Mucosa of rectum (tissue), 2 donors: ENCODE measurements at regions not wholly inside any gene's neighbourhood (a gene's known extent, or its start where the extent isn't known, plus 50 kb on each side); places are given as distances from the start of the nearest gene placed in this dataset.

Experiments used
- H3K27ac ChIP-seq, 2 donors: one replicate each; pipeline ENCODE4 v1.7.0; 2013; ENCODE audit warnings: inconsistent platforms in 2 of 2, low read depth in 2 of 2, low read length in 2 of 2
- H3K27me3 ChIP-seq, 2 donors: one replicate each; pipeline ENCODE4 v1.7.0; 2013; ENCODE audit warnings: low read length in 2 of 2; ENCODE audit not compliant: control insufficient read depth in 2 of 2, insufficient read depth in 2 of 2
- H3K36me3 ChIP-seq, 2 donors: one replicate each; pipeline ENCODE4 v1.7.0; 2013; ENCODE audit warnings: low read length in 2 of 2; ENCODE audit not compliant: control insufficient read depth in 2 of 2, insufficient read depth in 2 of 2
- H3K4me1 ChIP-seq, 2 donors: one replicate each; pipeline ENCODE4 v1.7.0; 2013; ENCODE audit warnings: low read length in 2 of 2, mild to moderate bottlenecking in 1 of 2; ENCODE audit not compliant: control insufficient read depth in 2 of 2, insufficient read depth in 2 of 2
- H3K4me3 ChIP-seq, 2 donors: one replicate each; pipeline ENCODE4 v1.7.0; 2013; ENCODE audit warnings: low read length in 2 of 2
- H3K9ac ChIP-seq, 2 donors: one replicate each; pipeline ENCODE4 v1.7.0; 2013; ENCODE audit warnings: low read length in 2 of 2, low read depth in 1 of 2, mild to moderate bottlenecking in 1 of 2
- H3K9me3 ChIP-seq, 2 donors: one replicate each; pipeline ENCODE4 v1.7.0; 2013; ENCODE audit warnings: low read length in 2 of 2; ENCODE audit not compliant: control insufficient read depth in 2 of 2
- donor health status: healthy.
- donor health status: Normal muscosa, but diverticular disease.

- Histone ChIP-seq H3K27ac (no peak overlapping the region), H3K4me3 (no peak overlapping the region), H3K27me3 (no peaks in the 10 kb centered on the region), H3K9me3 (no peaks in the 10 kb centered on the region), H3K36me3 (no peaks in the 10 kb centered on the region), H3K4me1 (peaks cover 0 to 2% of the 10 kb centered on the region in 2 donors), H3K9ac (no peak overlapping the region)
Observed at GRCh38 chr1:244315996-244316395, 135.7 kb downstream of the ADSS2 start.

GRCh38 chr1:244316407-244316806 is 135.3 kb downstream of the ADSS2 start:
- H3K27me3 ChIP-seq, result no peaks in the 10 kb centered on the region
- no peak overlapping the region for H3K4me3 ChIP-seq
- no peak overlapping the region for H3K27ac ChIP-seq
- no peaks in the 10 kb centered on the region for H3K36me3 ChIP-seq
- H3K4me1 ChIP-seq, result peaks cover 0 to 2% of the 10 kb centered on the region in 2 donors
- H3K9me3 ChIP-seq, result no peaks in the 10 kb centered on the region
- no peak overlapping the region for H3K9ac ChIP-seq

GRCh38 chr1:244316986-244317655 is 134.6 kb downstream of the ADSS2 start:
- no peaks in the 10 kb centered on the region for H3K27me3 ChIP-seq
- no peak overlapping the region for H3K4me3 ChIP-seq
- H3K9me3 ChIP-seq, result no peaks in the 10 kb centered on the region
- H3K36me3 ChIP-seq, result no peaks in the 10 kb centered on the region
- H3K4me1 ChIP-seq, result peaks cover 0 to 3% of the 10 kb centered on the region in 2 donors
- H3K27ac ChIP-seq, result no peak overlapping the region
- H3K9ac ChIP-seq, result no peak overlapping the region

DNA sequence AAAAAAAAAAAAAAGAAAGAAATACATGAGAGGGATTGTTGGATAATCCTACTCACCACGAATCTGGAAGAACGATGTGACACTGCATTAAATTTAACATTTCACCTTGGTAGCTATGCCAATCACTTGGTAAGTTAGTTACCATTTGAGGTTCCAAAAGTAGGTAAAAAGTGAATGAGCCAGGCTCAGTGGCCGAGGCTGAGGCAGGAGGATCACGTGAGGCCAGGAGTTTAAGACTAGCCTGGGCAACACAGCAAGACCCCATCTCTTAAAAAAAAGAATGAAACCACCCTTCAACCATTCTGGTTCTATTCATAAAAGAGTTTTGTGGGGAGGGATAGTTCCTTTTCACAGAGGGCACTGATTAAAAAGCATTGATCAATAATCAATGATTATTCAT is 133.6 kb downstream of the ADSS2 start:
- Histone ChIP-seq H3K9ac (no peak overlapping the region), H3K9me3 (no peaks in the 10 kb centered on the region)

GRCh38 chr1:244318512-244318911 is 133.2 kb downstream of the ADSS2 start:
- no peak overlapping the region for H3K4me3 ChIP-seq
- no peaks in the 10 kb centered on the region for H3K9me3 ChIP-seq
- no peaks in the 10 kb centered on the region for H3K27me3 ChIP-seq
- no peak overlapping the region for H3K9ac ChIP-seq
- H3K27ac ChIP-seq, result no peak overlapping the region
- H3K4me1 ChIP-seq, result peaks cover 11% of the 10 kb centered on the region in 2 donors
- no peaks in the 10 kb centered on the region for H3K36me3 ChIP-seq

More for the DNA sequence above, 133.6 kb downstream of the ADSS2 start:
- Histone ChIP-seq H3K4me1 (peaks cover 6 to 7% of the 10 kb centered on the region in 2 donors), H3K27ac (no peak overlapping the region), H3K36me3 (no peaks in the 10 kb centered on the region), H3K4me3 (no peak overlapping the region), H3K27me3 (no peaks in the 10 kb centered on the region)

DNA sequence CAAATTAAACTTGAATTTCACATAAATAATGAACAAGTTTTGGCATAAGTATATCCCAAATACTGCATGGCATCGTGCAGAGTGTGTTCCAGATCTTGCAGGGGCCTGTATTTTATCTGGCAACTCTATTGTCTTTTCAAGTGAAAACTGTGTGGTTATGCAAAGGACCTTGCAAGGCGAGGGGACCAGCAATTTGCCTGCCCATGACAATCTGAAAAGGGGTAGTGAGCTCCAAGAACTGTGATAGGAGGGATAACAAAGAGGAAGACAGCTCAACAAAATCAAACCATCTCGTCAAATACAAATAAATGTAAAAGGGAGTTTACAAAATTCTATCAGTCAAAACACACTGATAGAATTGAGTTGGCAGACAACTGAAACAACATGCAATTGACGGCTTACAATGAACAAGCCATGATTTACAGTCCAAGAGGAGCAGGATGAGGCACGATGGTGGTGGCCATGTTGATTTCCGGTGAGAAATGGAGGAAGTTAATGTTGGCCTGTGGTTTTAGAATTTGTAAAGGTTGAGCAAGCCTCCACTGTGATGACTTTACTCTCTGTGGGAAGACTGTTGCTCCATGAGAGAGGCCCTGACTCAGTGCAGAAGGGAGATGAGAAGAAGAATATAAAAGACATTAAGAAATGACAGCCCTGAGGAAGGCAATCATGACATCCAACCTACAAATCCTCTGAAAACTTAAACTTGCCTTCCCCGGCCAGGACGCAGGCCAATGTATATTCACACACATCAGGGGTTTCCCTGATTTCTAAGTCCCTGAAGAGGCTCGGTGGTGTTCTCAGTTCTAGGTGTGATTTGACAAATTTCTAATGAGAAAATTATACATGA is 132.2 kb downstream of the ADSS2 start:
- Histone ChIP-seq H3K4me3 (no peak overlapping the region), H3K27ac (peak overlapping the region in 1 of 2 donors; percentile 38), H3K27me3 (no peaks in the 10 kb centered on the region), H3K36me3 (no peaks in the 10 kb centered on the region), H3K4me1 (peaks cover 11% of the 10 kb centered on the region in 2 donors), H3K9me3 (no peaks in the 10 kb centered on the region), H3K9ac (no peak overlapping the region)

- H3K9ac ChIP-seq, result no peak overlapping the region
- peak overlapping the region in 1 of 2 donors; percentile 53 for H3K4me3 ChIP-seq
- H3K27me3 ChIP-seq, result no peaks in the 10 kb centered on the region
- H3K36me3 ChIP-seq, result no peaks in the 10 kb centered on the region
- peak overlapping the region; percentile 66 to 76 for H3K27ac ChIP-seq
- H3K4me1 ChIP-seq, result peaks cover 11 to 14% of the 10 kb centered on the region in 2 donors
- no peaks in the 10 kb centered on the region for H3K9me3 ChIP-seq
Observed at GRCh38 chr1:244322181-244322580, 129.5 kb downstream of the ADSS2 start.

DNA sequence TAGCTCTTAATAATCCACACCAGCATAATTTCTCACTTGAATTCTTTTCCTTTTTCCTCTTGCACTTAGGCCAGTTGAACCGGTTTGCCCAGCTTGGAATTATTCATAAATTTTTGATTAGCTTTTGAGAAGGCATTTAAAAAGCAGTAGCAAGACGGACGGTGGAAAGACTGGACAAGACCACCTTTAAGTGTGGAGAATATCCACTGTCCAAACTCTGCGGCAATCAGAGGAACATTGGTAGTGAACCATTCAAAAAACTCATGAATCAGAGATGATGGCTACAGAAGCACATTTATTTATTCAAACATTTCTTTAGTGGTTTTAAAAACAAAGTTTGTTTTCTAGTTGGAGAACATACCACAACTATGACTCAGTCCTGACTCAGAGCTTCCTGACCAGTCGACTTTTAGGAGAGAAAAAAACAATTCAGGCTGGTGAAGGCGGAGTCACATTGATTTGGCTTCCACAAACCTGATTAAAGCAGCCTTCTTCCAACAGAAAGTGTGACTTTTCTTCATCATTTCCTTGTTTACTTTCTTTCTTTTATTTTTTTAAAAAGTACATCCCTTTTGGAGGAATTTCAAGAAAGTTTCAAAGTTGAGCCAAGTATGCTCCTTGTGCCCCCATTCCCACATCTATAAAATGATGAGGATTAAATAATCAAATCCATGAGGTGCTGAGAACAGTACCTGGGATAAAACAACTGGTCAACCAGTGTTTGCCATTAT is 128.8 kb downstream of the ADSS2 start:
- Histone ChIP-seq H3K4me3 (peak overlapping the region in 1 of 2 donors; percentile 53), H3K36me3 (no peaks in the 10 kb centered on the region), H3K9ac (no peak overlapping the region), H3K27me3 (no peaks in the 10 kb centered on the region), H3K9me3 (no peaks in the 10 kb centered on the region), H3K4me1 (peaks cover 11 to 14% of the 10 kb centered on the region in 2 donors), H3K27ac (peak overlapping the region; percentile 66 to 76)

DNA sequence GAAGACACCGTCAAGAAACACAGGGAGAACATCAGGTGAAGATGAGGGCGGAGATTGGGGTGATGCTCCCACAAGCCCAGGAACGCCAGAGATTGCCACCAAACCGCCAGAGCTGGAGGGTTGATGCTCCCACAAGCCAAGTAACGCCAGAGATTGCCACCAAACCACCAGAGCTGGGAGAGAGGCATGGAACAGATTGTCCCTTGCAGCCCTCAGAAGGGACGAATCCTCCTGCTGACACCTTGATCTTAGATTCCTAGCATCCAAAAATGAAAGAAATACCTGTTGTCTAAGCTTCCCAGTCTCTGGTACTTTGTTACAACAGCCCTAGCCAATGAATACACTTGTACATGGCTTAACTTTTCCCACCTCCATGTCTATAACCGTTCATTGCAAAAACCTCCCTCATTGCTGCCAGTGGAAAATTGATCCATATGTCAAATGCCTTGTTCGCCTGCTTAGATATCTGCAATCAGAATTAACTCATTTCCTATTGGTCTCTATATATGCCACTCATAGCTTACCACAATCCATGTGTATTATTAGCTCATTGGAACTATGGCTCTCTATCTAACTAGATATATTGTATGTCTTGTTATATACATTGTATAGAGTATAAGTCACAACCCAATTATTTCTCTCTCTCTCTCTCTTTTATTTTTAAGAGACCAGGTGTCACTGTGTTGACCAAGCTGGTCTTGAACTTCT is 127.4 kb downstream of the ADSS2 start:
- no peaks in the 10 kb centered on the region for H3K36me3 ChIP-seq
- H3K9me3 ChIP-seq, result no peaks in the 10 kb centered on the region
- peaks cover 9 to 14% of the 10 kb centered on the region in 2 donors for H3K4me1 ChIP-seq
- peak overlapping the region in 1 of 2 donors; percentile 37 for H3K27ac ChIP-seq
- no peaks in the 10 kb centered on the region for H3K27me3 ChIP-seq
- H3K4me3 ChIP-seq, result no peak overlapping the region
- H3K9ac ChIP-seq, result no peak overlapping the region
